Glutamatergic neuron (in vitro differentiated cells): ENCODE measurements at regions not wholly inside any gene's neighbourhood (a gene's known extent, or its start where the extent isn't known, plus 50 kb on each side); places are given as distances from the start of the nearest gene placed in this dataset.
"Not testable (repeated sequence)": the region's sequence is repeated elsewhere in the genome, so short reads cannot be mapped to it uniquely, and the experiment has no call there.

ENCODE experiments used
- DNase-seq: peaks from one replicate; pipeline ENCODE4 v3.0.0; 2022
- H3K27ac Mint-ChIP-seq: one replicate; pipeline ENCODE4 v1.8.0; 2020; ENCODE audit warnings: mild to moderate bottlenecking, mixed read lengths, inconsistent platforms; ENCODE audit not compliant: unreplicated experiment
- H3K27me3 Mint-ChIP-seq: one replicate; pipeline ENCODE4 v1.8.0; 2020; ENCODE audit warnings: mild to moderate bottlenecking, moderate library complexity, mixed read lengths, inconsistent platforms; ENCODE audit not compliant: unreplicated experiment
- H3K36me3 Mint-ChIP-seq: one replicate; pipeline ENCODE4 v1.8.0; 2020; ENCODE audit warnings: mild to moderate bottlenecking, mixed read lengths, inconsistent platforms; ENCODE audit not compliant: unreplicated experiment
- H3K4me1 Mint-ChIP-seq: one replicate; pipeline ENCODE4 v1.8.0; 2020; ENCODE audit warnings: mild to moderate bottlenecking, low read depth, mixed read lengths, inconsistent platforms; ENCODE audit not compliant: unreplicated experiment
- H3K4me3 Mint-ChIP-seq: one replicate; pipeline ENCODE4 v1.8.0; 2020; ENCODE audit warnings: mild to moderate bottlenecking, mixed read lengths, inconsistent platforms; ENCODE audit not compliant: unreplicated experiment
- H3K9me3 Mint-ChIP-seq: one replicate; pipeline ENCODE4 v1.8.0; 2020; ENCODE audit warnings: mild to moderate bottlenecking, moderate library complexity, mixed read lengths, inconsistent platforms; ENCODE audit not compliant: unreplicated experiment

- H3K4me3 Mint-ChIP-seq, H3K27ac Mint-ChIP-seq, H3K27me3 Mint-ChIP-seq, DNase-seq, H3K4me1 Mint-ChIP-seq, H3K36me3 Mint-ChIP-seq, H3K9me3 Mint-ChIP-seq: not testable (repeated sequence)
These were observed 140.5 kb upstream of the ZNF322 start for GRCh38 chr6:26799903-26800633.

- not testable (repeated sequence) for H3K27me3 Mint-ChIP-seq, H3K9me3 Mint-ChIP-seq, DNase-seq, H3K4me3 Mint-ChIP-seq, H3K27ac Mint-ChIP-seq, H3K36me3 Mint-ChIP-seq, H3K4me1 Mint-ChIP-seq
These were observed 144.2 kb upstream of the ZNF322 start for GRCh38 chr6:26803762-26804161.

GRCh38 chr6:26811486-26812116 is 152.1 kb upstream of the ZNF322 start:
- not testable (repeated sequence) for H3K4me3 Mint-ChIP-seq, H3K36me3 Mint-ChIP-seq, DNase-seq, H3K4me1 Mint-ChIP-seq, H3K27me3 Mint-ChIP-seq, H3K9me3 Mint-ChIP-seq, H3K27ac Mint-ChIP-seq

- not testable (repeated sequence) for H3K27me3 Mint-ChIP-seq, DNase-seq, H3K27ac Mint-ChIP-seq, H3K9me3 Mint-ChIP-seq, H3K36me3 Mint-ChIP-seq, H3K4me1 Mint-ChIP-seq, H3K4me3 Mint-ChIP-seq
These were observed 159.2 kb upstream of the ZNF322 start for GRCh38 chr6:26818640-26819225.

- not testable (repeated sequence) for H3K4me3 Mint-ChIP-seq, H3K27ac Mint-ChIP-seq
These were observed 168.4 kb upstream of the ZNF322 start for GRCh38 chr6:26827965-26828364.

GRCh38 chr6:26829480-26829879 is 169.9 kb upstream of the ZNF322 start:
- H3K4me3 Mint-ChIP-seq, H3K4me1 Mint-ChIP-seq, H3K36me3 Mint-ChIP-seq, H3K27ac Mint-ChIP-seq, H3K9me3 Mint-ChIP-seq, DNase-seq, H3K27me3 Mint-ChIP-seq: not testable (repeated sequence)

More at GRCh38 chr6:26827965-26828364, 168.4 kb upstream of the ZNF322 start:
- not testable (repeated sequence) for H3K36me3 Mint-ChIP-seq, H3K9me3 Mint-ChIP-seq, H3K4me1 Mint-ChIP-seq, H3K27me3 Mint-ChIP-seq, DNase-seq

GRCh38 chr6:26830992-26831391 is 171.4 kb upstream of the ZNF322 start:
- H3K4me1 Mint-ChIP-seq, DNase-seq, H3K9me3 Mint-ChIP-seq, H3K27ac Mint-ChIP-seq, H3K27me3 Mint-ChIP-seq, H3K4me3 Mint-ChIP-seq, H3K36me3 Mint-ChIP-seq: not testable (repeated sequence)

GRCh38 chr6:26835707-26836106 is 176.2 kb upstream of the ZNF322 start:
- H3K27ac Mint-ChIP-seq, H3K9me3 Mint-ChIP-seq: not testable (repeated sequence)

GRCh38 chr6:26836657-26837056 is 177.1 kb upstream of the ZNF322 start:
- not testable (repeated sequence) for H3K9me3 Mint-ChIP-seq, H3K4me3 Mint-ChIP-seq, DNase-seq, H3K36me3 Mint-ChIP-seq, H3K27ac Mint-ChIP-seq, H3K27me3 Mint-ChIP-seq, H3K4me1 Mint-ChIP-seq

More at GRCh38 chr6:26835707-26836106, 176.2 kb upstream of the ZNF322 start:
- not testable (repeated sequence) for H3K4me3 Mint-ChIP-seq, H3K27me3 Mint-ChIP-seq, H3K4me1 Mint-ChIP-seq, DNase-seq, H3K36me3 Mint-ChIP-seq

GRCh38 chr6:26844823-26845222 is 185.3 kb upstream of the ZNF322 start:
- DNase-seq, H3K27ac Mint-ChIP-seq, H3K36me3 Mint-ChIP-seq, H3K9me3 Mint-ChIP-seq, H3K27me3 Mint-ChIP-seq, H3K4me1 Mint-ChIP-seq, H3K4me3 Mint-ChIP-seq: not testable (repeated sequence)

GRCh38 chr6:26857289-26857688 is 197.7 kb upstream of the ZNF322 start:
- H3K27me3 Mint-ChIP-seq, H3K4me1 Mint-ChIP-seq, DNase-seq, H3K4me3 Mint-ChIP-seq, H3K27ac Mint-ChIP-seq, H3K36me3 Mint-ChIP-seq, H3K9me3 Mint-ChIP-seq: not testable (repeated sequence)

- H3K27me3 Mint-ChIP-seq, H3K4me3 Mint-ChIP-seq, H3K36me3 Mint-ChIP-seq, DNase-seq, H3K9me3 Mint-ChIP-seq, H3K27ac Mint-ChIP-seq, H3K4me1 Mint-ChIP-seq: not testable (repeated sequence)
These were observed 199.7 kb upstream of the ZNF322 start for GRCh38 chr6:26859067-26859770.
